ENCODE measurements at regions not wholly inside any gene's neighbourhood (a gene's known extent, or its start where the extent isn't known, plus 50 kb on each side); places are given as distances from the start of the nearest gene placed in this dataset.
"Not testable (repeated sequence)": the region's sequence is repeated elsewhere in the genome, so short reads cannot be mapped to it uniquely, and the experiment has no call there.

DNA sequence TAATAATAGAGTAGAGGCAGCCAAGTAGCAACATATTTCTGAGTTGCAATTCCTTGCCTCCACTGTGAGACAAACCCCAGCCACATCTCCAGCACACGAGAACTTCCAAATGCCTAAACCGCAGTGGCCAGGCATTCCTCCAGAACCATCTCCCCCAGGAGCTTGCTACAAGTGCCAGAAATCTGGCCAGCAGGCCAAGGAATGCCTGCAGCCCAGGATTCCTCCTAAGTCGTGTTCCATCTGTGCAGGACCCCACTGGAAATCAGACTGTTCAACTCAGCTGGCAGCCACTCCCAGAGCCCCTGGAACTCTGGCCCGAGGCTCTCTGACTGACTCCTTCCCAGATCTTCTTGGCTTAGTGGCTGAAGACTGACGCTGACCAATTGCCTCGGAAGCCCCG lies 937.2 kb upstream of the HS3ST1 start:
- TF ChIP-seq FEZF1 (tag by site-specific recombination; IDR thresholded peaks at IDR 0.05); ZNF707 (tag by site-specific recombination; IDR thresholded peaks at IDR 0.05); ZNF510 (tag by site-specific recombination; IDR thresholded peaks at IDR 0.05; ENCODE audit: insufficient replicate concordance); ZNF211 (tag by site-specific recombination; IDR thresholded peaks at IDR 0.05; ENCODE audit: low read depth); ZNF311 (tag by site-specific recombination; IDR thresholded peaks at IDR 0.05; ENCODE audit: borderline replicate concordance): not testable (repeated sequence)
- TF ChIP-seq, protein P1, sequence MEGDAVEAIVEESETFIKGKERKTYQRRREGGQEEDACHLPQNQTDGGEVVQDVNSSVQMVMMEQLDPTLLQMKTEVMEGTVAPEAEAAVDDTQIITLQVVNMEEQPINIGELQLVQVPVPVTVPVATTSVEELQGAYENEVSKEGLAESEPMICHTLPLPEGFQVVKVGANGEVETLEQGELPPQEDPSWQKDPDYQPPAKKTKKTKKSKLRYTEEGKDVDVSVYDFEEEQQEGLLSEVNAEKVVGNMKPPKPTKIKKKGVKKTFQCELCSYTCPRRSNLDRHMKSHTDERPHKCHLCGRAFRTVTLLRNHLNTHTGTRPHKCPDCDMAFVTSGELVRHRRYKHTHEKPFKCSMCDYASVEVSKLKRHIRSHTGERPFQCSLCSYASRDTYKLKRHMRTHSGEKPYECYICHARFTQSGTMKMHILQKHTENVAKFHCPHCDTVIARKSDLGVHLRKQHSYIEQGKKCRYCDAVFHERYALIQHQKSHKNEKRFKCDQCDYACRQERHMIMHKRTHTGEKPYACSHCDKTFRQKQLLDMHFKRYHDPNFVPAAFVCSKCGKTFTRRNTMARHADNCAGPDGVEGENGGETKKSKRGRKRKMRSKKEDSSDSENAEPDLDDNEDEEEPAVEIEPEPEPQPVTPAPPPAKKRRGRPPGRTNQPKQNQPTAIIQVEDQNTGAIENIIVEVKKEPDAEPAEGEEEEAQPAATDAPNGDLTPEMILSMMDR (tag by site-specific recombination; IDR thresholded peaks at IDR 0.05) = not testable (repeated sequence)
- TF ChIP-seq, protein P2, sequence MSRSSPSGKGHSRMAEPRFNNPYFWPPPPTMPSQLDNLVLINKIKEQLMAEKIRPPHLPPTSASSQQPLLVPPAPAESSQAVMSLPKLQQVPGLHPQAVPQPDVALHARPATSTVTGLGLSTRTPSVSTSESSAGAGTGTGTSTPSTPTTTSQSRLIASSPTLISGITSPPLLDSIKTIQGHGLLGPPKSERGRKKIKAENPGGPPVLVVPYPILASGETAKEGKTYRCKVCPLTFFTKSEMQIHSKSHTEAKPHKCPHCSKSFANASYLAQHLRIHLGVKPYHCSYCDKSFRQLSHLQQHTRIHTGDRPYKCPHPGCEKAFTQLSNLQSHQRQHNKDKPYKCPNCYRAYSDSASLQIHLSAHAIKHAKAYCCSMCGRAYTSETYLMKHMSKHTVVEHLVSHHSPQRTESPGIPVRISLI (tag by site-specific recombination; IDR thresholded peaks at IDR 0.05) = not testable (repeated sequence)
